ENCODE measurements at regions not wholly inside any gene's neighbourhood (a gene's known extent, or its start where the extent isn't known, plus 50 kb on each side); places are given as distances from the start of the nearest gene placed in this dataset.

- ChIA-PET POLR2A (no interaction called here), CTCF (no interaction called here)
- no peak for TF ChIP-seq NFRKB (IDR thresholded peaks at IDR 0.05)
- TF ChIP-seq PKNOX1 (IDR thresholded peaks at IDR 0.05): no peak
- no peak for TF ChIP-seq ARNT (IDR thresholded peaks at IDR 0.05)
- no peak for TF ChIP-seq HDGF (IDR thresholded peaks at IDR 0.05; ENCODE audit: borderline replicate concordance)
- TF ChIP-seq SUZ12 (IDR thresholded peaks at IDR 0.05): no peak
- no peak for TF ChIP-seq BHLHE40 (IDR thresholded peaks at IDR 0.05; ENCODE audit: borderline replicate concordance)
- TF ChIP-seq L3MBTL2 (conservative IDR thresholded peaks at IDR 0.05): no peak
- TF ChIP-seq TARDBP (IDR thresholded peaks at IDR 0.05): no peak
- no peak for TF ChIP-seq FOXM1 (IDR thresholded peaks at IDR 0.05; ENCODE audit: borderline replicate concordance)
- no peak for TF ChIP-seq CTBP1 (IDR thresholded peaks at IDR 0.05; ENCODE audit: borderline replicate concordance)
- no peak for TF ChIP-seq LEF1 (IDR thresholded peaks at IDR 0.05; ENCODE audit: borderline replicate concordance)
- no peak for TF ChIP-seq SP1 (IDR thresholded peaks at IDR 0.05)
- no peak for TF ChIP-seq ELF4 (IDR thresholded peaks at IDR 0.05)
- TF ChIP-seq FOXK2 (IDR thresholded peaks at IDR 0.05): no peak
- TF ChIP-seq FOXA1 (IDR thresholded peaks at IDR 0.05): no peak
- no peak for TF ChIP-seq ZNF384 (IDR thresholded peaks at IDR 0.05)
- no peak for DNase-seq (ENCODE audit: extremely low spot score)
These were observed 50.9 kb upstream of the PDE1A start for GRCh38 chr2:182477774-182478173.

DNA sequence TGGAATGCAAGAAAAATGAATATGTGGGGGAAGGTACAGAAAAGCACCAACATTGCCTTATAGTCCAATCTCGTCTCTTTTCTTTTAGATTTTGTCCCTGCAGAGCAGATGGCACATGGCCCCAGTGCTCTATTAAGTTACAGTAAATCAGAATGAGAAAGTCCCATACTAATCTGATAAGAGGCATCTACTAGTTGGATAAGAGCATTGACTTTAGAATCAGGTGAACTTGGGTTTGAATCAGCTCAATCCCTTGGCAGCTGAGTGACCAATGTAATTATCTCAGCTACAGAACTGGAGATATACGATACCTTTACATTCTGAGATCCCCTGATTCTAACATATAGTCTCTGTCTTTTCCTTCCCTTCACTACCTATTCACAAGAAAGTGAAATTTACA lies 54.8 kb upstream of the PDE1A start:
- ChIA-PET CTCF (no interaction called here), POLR2A (no interaction called here)
- no peak for DNase-seq (ENCODE audit: extremely low spot score)
- TF ChIP-seq ARNT (IDR thresholded peaks at IDR 0.05) (no peak), FOXA1 (IDR thresholded peaks at IDR 0.05) (no peak), LEF1 (IDR thresholded peaks at IDR 0.05; ENCODE audit: borderline replicate concordance) (no peak), FOXM1 (IDR thresholded peaks at IDR 0.05; ENCODE audit: borderline replicate concordance) (no peak), ZNF384 (IDR thresholded peaks at IDR 0.05) (no peak), L3MBTL2 (conservative IDR thresholded peaks at IDR 0.05) (no peak), TARDBP (IDR thresholded peaks at IDR 0.05) (no peak), NFRKB (IDR thresholded peaks at IDR 0.05) (no peak), ELF4 (IDR thresholded peaks at IDR 0.05) (no peak), SP1 (IDR thresholded peaks at IDR 0.05) (no peak), FOXK2 (IDR thresholded peaks at IDR 0.05) (no peak), PKNOX1 (IDR thresholded peaks at IDR 0.05) (no peak), SUZ12 (IDR thresholded peaks at IDR 0.05) (no peak), HDGF (IDR thresholded peaks at IDR 0.05; ENCODE audit: borderline replicate concordance) (no peak)

GRCh38 chr2:182482511-182482910 lies 55.7 kb upstream of the PDE1A start:
- no peak for TF ChIP-seq TARDBP (IDR thresholded peaks at IDR 0.05)
- TF ChIP-seq PKNOX1 (IDR thresholded peaks at IDR 0.05): no peak
- no peak for TF ChIP-seq NFRKB (IDR thresholded peaks at IDR 0.05)
- no peak for TF ChIP-seq HDGF (IDR thresholded peaks at IDR 0.05; ENCODE audit: borderline replicate concordance)
- TF ChIP-seq FOXM1 (IDR thresholded peaks at IDR 0.05; ENCODE audit: borderline replicate concordance): no peak
- no peak for DNase-seq (ENCODE audit: extremely low spot score)
- ChIA-PET CTCF (no interaction called here), POLR2A (no interaction called here)

GRCh38 chr2:182496596-182496995 lies 69.8 kb upstream of the PDE1A start:
- POLR2A ChIA-PET: no interaction called here
- no peak for DNase-seq (ENCODE audit: extremely low spot score)
- TF ChIP-seq FOXA1 (IDR thresholded peaks at IDR 0.05) (no peak), CTBP1 (IDR thresholded peaks at IDR 0.05; ENCODE audit: borderline replicate concordance) (no peak), BHLHE40 (IDR thresholded peaks at IDR 0.05; ENCODE audit: borderline replicate concordance) (no peak), SP1 (IDR thresholded peaks at IDR 0.05) (no peak), L3MBTL2 (conservative IDR thresholded peaks at IDR 0.05) (no peak), ZNF384 (IDR thresholded peaks at IDR 0.05) (no peak), FOXK2 (IDR thresholded peaks at IDR 0.05) (no peak), HDGF (IDR thresholded peaks at IDR 0.05; ENCODE audit: borderline replicate concordance) (no peak), NFRKB (IDR thresholded peaks at IDR 0.05) (no peak), TARDBP (IDR thresholded peaks at IDR 0.05) (no peak), PKNOX1 (IDR thresholded peaks at IDR 0.05) (no peak), ARNT (IDR thresholded peaks at IDR 0.05) (no peak), LEF1 (IDR thresholded peaks at IDR 0.05; ENCODE audit: borderline replicate concordance) (no peak), ELF4 (IDR thresholded peaks at IDR 0.05) (no peak), FOXM1 (IDR thresholded peaks at IDR 0.05; ENCODE audit: borderline replicate concordance) (no peak), SUZ12 (IDR thresholded peaks at IDR 0.05) (no peak)
- CTCF ChIA-PET: no interaction called here

GRCh38 chr2:182499706-182500470 lies 73.1 kb upstream of the PDE1A start:
- TF ChIP-seq ZNF384 (IDR thresholded peaks at IDR 0.05): no peak
- TF ChIP-seq NFRKB (IDR thresholded peaks at IDR 0.05): no peak
- TF ChIP-seq ARNT (IDR thresholded peaks at IDR 0.05): no peak
- no peak for TF ChIP-seq L3MBTL2 (conservative IDR thresholded peaks at IDR 0.05)
- TF ChIP-seq SP1 (IDR thresholded peaks at IDR 0.05): no peak
- TF ChIP-seq TARDBP (IDR thresholded peaks at IDR 0.05): no peak
- TF ChIP-seq FOXA1 (IDR thresholded peaks at IDR 0.05): no peak
- no peak for TF ChIP-seq LEF1 (IDR thresholded peaks at IDR 0.05; ENCODE audit: borderline replicate concordance)
- TF ChIP-seq BHLHE40 (IDR thresholded peaks at IDR 0.05; ENCODE audit: borderline replicate concordance): no peak
- no peak for TF ChIP-seq FOXK2 (IDR thresholded peaks at IDR 0.05)
- no peak for DNase-seq (ENCODE audit: extremely low spot score)
- CTCF ChIA-PET: no interaction called here
- POLR2A ChIA-PET: no interaction called here

Data from HEK293T (cell line).